Pancreas (tissue), 10 donors: ENCODE measurements at regions not wholly inside any gene's neighbourhood (a gene's known extent, or its start where the extent isn't known, plus 50 kb on each side); places are given as distances from the start of the nearest gene placed in this dataset.
A peak's percentile ranks its signal among the peaks of the same experiment; 100 is the strongest.

Experiments
- ATAC-seq, 4 donors: fragments of 200-7000 bp; cut with Tn5 transposase; one replicate each; pipeline versions ENCODE4 v1.8.0 to v1.9.1; 2020; ENCODE audit warnings: mild to moderate bottlenecking in 4 of 4, moderate library complexity in 4 of 4
- DNase-seq, 6 donors: peaks; one replicate each; pipeline ENCODE4 v3.0.0-alpha.2; 2020
- FAIRE-seq: peaks from 2 replicates; lab custom pipeline; 2012; peaks lifted over from hg19 to GRCh38; lab: Jason Lieb, UNC
- H3K27ac ChIP-seq, 4 donors: fragments of 200-600 bp; sonication (generic); 1 replicate in 3 of 4; 2 replicates in 1 of 4; pipeline versions ENCODE4 v1.5.0 to v1.8.0; 2020
- H3K27me3 ChIP-seq, 4 donors: fragments of 200-600 bp; one replicate each; pipeline ENCODE4 v1.8.0; 2021
- H3K36me3 ChIP-seq, 3 donors: fragments of 200-600 bp; sonication (generic) in 1 of 3; one replicate each; pipeline versions ENCODE4 v1.5.0 to v1.8.0; 2020 to 2021
- H3K4me1 ChIP-seq, 3 donors: fragments of 200-600 bp; one replicate each; pipeline ENCODE4 v1.8.0; 2021
- H3K4me3 ChIP-seq, 4 donors: fragments of 200-600 bp; sonication (generic) in 2 of 4; one replicate each; pipeline versions ENCODE4 v1.5.0 to v1.8.0; 2020 to 2021
- H3K9me3 ChIP-seq, 4 donors: fragments of 200-600 bp; one replicate each; pipeline ENCODE4 v1.8.0; 2021
- WGBS, 2 donors: extraction: QIAGEN DNeasy Blood & Tissue Kit; methylation state at CpG; one replicate each; pipeline ENCODE4 v1.1.7; 2013; 5-methylcytosine and 5-hydroxymethylcytosine counted together
- intact Hi-C, 3 donors: fragments of 100-400 bp; cut with DNase I; formaldehyde crosslinking; loops; one replicate each; pipeline versions ENCODE4 v1.11.1 to v1.14.2; 2022
- TF ChIP-seq, protein P1 (sequence below), 4 donors: fragments of 200-600 bp; sonication (generic) in 3 of 4; IDR thresholded peaks; one replicate each; pipeline versions ENCODE4 v1.5.0 to v1.8.0; 2021; ENCODE audit warnings: antibody characterized with exemption in 4 of 4
- donor health status: healthy with polysubstance abuse.
- donor health status: DM: no; HTN: no; CAD: no; lungs with moderate emphysema.
- donor health status: DM: no; HTN: no; CAD: no.
- donor health status: control.
- donor health status: control.
- donor health status: Bipolar disorder and iron deficiency.
- donor health status: DM: yes; HTN: yes; CAD: no.
- donor health status: DM: no; HTN: no; CAD: no.
- donor health status: DM: no; HTN: no; CAD: no.
- donor health status: DM: yes; HTN: yes; CAD: no.

DNA sequence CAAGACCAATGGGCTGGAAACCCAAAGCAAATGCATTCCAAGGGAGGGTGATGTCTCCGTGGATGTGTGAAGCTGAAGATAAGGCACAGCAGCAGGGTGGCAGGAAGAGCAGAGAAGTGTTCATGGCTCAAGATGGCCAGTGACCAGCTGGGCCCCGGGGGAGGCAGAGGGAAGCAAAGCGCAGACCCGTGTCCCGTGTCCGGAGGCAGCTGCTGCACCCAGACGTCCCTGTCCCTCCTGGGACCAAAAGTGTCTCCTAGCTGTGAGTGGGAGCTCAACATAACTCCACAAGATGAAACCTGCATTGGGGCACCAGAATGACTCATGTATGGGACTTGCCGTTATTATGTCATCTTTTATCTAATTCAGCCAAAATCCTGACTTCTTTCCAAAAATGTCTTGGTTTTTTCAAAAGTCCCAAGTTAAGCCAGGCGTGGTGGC is 118.2 kb downstream of the RIPK4 start:
- Histone ChIP-seq H3K27me3 (no peaks in the 10 kb centered on the region), H3K9me3 (no peaks in the 10 kb centered on the region), H3K4me3 (no peak overlapping the region), H3K4me1 (peaks cover 0 to 4% (median 0%) of the 10 kb centered on the region in 3 donors), H3K36me3 (no peaks in the 10 kb centered on the region), H3K27ac (no peak overlapping the region)
- FAIRE-seq (no peak), DNase-seq (no peak), ATAC-seq (peak in 2 of 4 donors; percentile 37 to 43)
- 78 to 82% methylated on average over 9 of the region's 9 CpGs for WGBS, 2 donors
- intact Hi-C loops = no loop called here
- TF ChIP-seq, protein P1, sequence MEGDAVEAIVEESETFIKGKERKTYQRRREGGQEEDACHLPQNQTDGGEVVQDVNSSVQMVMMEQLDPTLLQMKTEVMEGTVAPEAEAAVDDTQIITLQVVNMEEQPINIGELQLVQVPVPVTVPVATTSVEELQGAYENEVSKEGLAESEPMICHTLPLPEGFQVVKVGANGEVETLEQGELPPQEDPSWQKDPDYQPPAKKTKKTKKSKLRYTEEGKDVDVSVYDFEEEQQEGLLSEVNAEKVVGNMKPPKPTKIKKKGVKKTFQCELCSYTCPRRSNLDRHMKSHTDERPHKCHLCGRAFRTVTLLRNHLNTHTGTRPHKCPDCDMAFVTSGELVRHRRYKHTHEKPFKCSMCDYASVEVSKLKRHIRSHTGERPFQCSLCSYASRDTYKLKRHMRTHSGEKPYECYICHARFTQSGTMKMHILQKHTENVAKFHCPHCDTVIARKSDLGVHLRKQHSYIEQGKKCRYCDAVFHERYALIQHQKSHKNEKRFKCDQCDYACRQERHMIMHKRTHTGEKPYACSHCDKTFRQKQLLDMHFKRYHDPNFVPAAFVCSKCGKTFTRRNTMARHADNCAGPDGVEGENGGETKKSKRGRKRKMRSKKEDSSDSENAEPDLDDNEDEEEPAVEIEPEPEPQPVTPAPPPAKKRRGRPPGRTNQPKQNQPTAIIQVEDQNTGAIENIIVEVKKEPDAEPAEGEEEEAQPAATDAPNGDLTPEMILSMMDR (IDR thresholded peaks at IDR 0.05) = no peak

DNA sequence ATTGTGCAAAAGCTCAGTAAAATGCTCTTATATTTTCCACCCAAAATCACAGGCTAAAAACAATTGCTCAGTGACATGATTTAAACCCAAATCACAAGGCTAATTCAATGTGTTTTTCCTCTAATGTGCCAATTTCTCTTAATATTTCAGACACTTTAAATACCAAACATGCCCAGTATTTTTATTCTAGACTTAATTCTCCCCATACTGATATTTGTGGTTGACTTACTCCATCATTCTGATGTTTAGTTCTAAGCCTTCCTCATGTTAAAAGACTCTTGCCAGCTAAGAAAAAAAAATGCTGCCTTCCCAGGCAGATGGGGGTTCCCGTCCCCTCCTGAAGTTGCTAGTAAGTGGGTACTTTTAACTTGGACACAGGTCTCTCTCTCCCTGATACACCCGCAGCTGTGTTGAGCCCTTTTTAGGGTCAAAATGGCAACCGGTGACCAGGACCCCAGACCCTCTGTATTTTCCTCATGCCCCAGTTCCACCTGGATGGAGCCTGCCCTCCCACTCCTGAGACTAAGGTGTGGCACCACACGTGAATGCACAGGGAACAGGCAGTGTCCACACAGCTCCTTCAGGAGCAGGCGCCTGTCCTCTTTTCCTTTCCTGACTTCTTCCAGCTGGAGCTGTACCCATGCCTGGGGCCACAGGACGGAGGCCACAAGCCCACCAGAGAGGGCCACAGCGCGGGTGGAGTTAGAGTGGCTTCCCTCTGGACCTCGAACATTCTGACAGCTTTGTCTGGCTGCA is 118.9 kb downstream of the RIPK4 start:
- Histone ChIP-seq H3K27ac (no peak overlapping the region), H3K4me1 (peaks cover 0 to 4% (median 0%) of the 10 kb centered on the region in 3 donors), H3K27me3 (no peaks in the 10 kb centered on the region), H3K9me3 (no peaks in the 10 kb centered on the region), H3K4me3 (no peak overlapping the region), H3K36me3 (no peaks in the 10 kb centered on the region)
- DNase-seq (no peak), FAIRE-seq (no peak), ATAC-seq (no peak)
- TF ChIP-seq, protein P1 (IDR thresholded peaks at IDR 0.05) = no peak
- intact Hi-C loops = no loop called here
- 90 to 96% methylated on average over 9 of the region's 9 CpGs for WGBS, 2 donors

DNA sequence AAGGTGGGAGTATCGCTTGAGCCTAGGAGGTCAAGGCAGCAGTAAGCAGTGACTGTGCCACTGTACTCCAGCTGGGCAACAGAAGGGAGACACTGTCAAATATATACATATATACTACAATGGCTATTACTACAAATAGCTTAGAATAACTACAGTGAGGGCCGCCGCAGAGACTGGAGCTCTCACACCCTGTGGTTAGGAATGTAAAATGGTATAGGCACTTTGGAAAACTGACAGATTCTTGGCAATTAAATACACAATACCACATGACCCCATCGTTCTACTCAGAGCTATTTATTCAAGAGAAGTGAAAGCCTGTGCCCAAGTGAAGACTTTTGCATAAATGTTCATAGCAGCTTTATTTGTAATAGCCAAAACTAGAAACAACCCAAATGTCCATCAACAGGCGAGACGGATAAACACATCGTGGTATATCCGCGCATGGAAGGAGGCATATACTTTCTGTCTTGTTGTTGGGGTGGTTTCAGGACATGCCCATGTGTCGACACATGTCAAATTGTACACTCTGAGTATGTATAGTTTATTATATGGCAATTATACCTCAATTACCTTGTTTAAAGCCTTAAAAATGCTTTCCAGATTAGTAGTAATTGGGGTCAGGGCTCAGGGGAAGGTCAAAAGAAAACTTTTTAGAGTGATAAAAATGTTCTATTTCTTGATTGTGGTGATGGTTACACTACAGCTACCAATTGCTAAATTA is 123.4 kb downstream of the RIPK4 start:
- intact Hi-C loops = no loop called here
- FAIRE-seq = no peak
- 78 to 79% methylated on average over 10 of the region's 10 CpGs for WGBS, 2 donors
- no peaks in the 10 kb centered on the region for H3K36me3 ChIP-seq
- no peak for DNase-seq
- ATAC-seq = peak in 3 of 4 donors; percentile 31 to 50 (median 46)
- no peaks in the 10 kb centered on the region for H3K27me3 ChIP-seq
- TF ChIP-seq, protein P1 (IDR thresholded peaks at IDR 0.05) = no peak
- H3K4me3 ChIP-seq = no peak overlapping the region
- H3K9me3 ChIP-seq = no peaks in the 10 kb centered on the region
- peak overlapping the region in 2 of 4 donors; percentile 45 to 69 for H3K27ac ChIP-seq
- H3K4me1 ChIP-seq = no peaks in the 10 kb centered on the region

DNA sequence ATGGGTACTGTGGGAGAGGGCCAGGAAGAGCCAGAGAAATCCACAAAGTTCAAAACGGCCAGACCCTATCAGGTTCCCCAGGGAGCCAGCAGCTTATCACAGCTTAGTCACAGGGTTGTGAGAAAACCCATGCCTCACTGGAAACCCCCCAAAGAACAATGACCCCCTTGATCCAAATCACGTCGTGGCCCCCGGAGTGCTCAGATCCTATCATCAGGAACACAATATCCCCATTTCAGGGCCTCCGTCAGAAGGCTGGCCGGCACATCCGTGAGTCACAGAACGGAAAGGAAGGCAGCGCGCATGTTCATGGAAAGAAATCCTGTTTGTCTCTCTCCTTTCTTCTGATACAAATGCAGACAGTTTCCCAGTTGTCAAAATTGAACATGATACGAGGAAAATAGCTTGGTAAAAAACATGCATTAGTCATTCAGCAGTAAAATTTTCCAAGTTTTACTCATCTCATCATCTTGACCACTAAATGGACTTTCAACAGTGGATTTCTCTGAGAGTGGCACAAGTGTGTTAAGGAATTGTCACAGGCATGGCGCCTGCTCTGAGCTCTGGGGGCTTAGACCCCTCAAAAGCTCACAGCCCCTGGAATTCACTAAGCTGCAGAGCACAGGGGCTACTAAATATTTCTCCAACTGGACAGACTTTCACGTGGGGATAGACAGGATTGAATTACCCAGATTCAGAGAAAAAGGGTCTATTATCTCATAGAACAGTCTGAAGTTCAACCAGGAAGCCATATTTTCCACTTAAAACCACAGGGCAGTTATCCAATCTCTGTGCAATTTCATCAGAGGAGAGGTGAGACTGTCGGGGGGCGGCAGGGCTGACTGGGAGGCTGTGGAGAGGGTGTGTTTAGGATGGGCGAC is 124.8 kb downstream of the RIPK4 start:
- Histone ChIP-seq H3K27ac (peak overlapping the region in 2 of 4 donors; percentile 45 to 69), H3K9me3 (no peaks in the 10 kb centered on the region), H3K36me3 (no peaks in the 10 kb centered on the region), H3K4me3 (no peak overlapping the region), H3K4me1 (no peaks in the 10 kb centered on the region), H3K27me3 (no peaks in the 10 kb centered on the region)
- no peak for FAIRE-seq
- TF ChIP-seq, protein P1 (IDR thresholded peaks at IDR 0.05) = no peak
- no peak for DNase-seq
- peak in 3 of 4 donors; percentile 62 to 80 (median 78) for ATAC-seq
- 53 to 54% methylated on average over 16 of the region's 16 CpGs for WGBS, 2 donors
- intact Hi-C loops = no loop called here
